Spleen (tissue), 11 donors: ENCODE measurements at regions not wholly inside any gene's neighbourhood (a gene's known extent, or its start where the extent isn't known, plus 50 kb on each side); places are given as distances from the start of the nearest gene placed in this dataset.

Experiments used
- DNase-seq: peaks from one replicate; pipeline ENCODE4 v3.0.0-alpha.2; 2020
- H3K27ac ChIP-seq, 8 donors: fragments of 200-600 bp; sonication (generic) in 7 of 8; 1 replicate in 4 of 8; 2 replicates in 4 of 8; pipeline versions ENCODE4 v1.5.0 to v1.8.0; 2016 to 2021; ENCODE audit warnings: inconsistent platforms in 4 of 8, mild to moderate bottlenecking in 4 of 8, moderate library complexity in 1 of 8
- H3K27me3 ChIP-seq, 7 donors: fragments of 200-600 bp; sonication (generic) in 6 of 7; replicated peaks in 1 of 7; 1 replicate in 4 of 7; 2 replicates in 3 of 7; pipeline versions ENCODE4 v1.5.0 to v1.8.0; 2016 to 2021; ENCODE audit warnings: inconsistent platforms in 3 of 7, mild to moderate bottlenecking in 1 of 7
- H3K36me3 ChIP-seq, 6 donors: fragments of 200-600 bp; sonication (generic) in 5 of 6; 1 replicate in 4 of 6; 2 replicates in 2 of 6; pipeline versions ENCODE4 v1.5.0 to v1.8.0; 2016 to 2021; ENCODE audit warnings: inconsistent platforms in 2 of 6
- H3K4me1 ChIP-seq, 6 donors: fragments of 200-600 bp; sonication (generic) in 5 of 6; 1 replicate in 3 of 6; 2 replicates in 3 of 6; pipeline versions ENCODE4 v1.5.0 to v1.8.0; 2016 to 2021; ENCODE audit warnings: inconsistent platforms in 3 of 6
- H3K4me3 ChIP-seq, 8 donors: fragments of 200-600 bp; sonication (generic) in 7 of 8; 1 replicate in 4 of 8; 2 replicates in 4 of 8; pipeline versions ENCODE4 v1.5.0 to v1.8.0; 2016 to 2021; ENCODE audit warnings: inconsistent platforms in 4 of 8, mild to moderate bottlenecking in 4 of 8, moderate library complexity in 2 of 8
- H3K9me3 ChIP-seq, 8 donors: fragments of 200-600 bp; sonication (generic) in 7 of 8; 1 replicate in 4 of 8; 2 replicates in 4 of 8; pipeline versions ENCODE4 v1.5.0 to v1.8.0; 2016 to 2021; ENCODE audit warnings: inconsistent platforms in 4 of 8
- CTCF ChIP-seq, 11 experiments: fragments of 200-600 bp in 7 of 11; fragments of 450-650 bp in 4 of 11; sonication (generic) in 4 of 11; IDR thresholded peaks in 8 of 11; conservative IDR thresholded peaks in 3 of 11; 1 replicate in 7 of 11; 2 replicates in 4 of 11; pipeline versions ENCODE4 v1.4.0 to v1.8.0; 2016 to 2021; ENCODE audit warnings: antibody characterized with exemption in 11 of 11, inconsistent platforms in 4 of 11, mild to moderate bottlenecking in 1 of 11
- POLR2A ChIP-seq, 3 donors: fragments of 450-650 bp; IDR thresholded peaks; one replicate each; pipeline ENCODE4 v1.5.1; 2017; ENCODE audit warnings: antibody characterized with exemption in 3 of 3, mild to moderate bottlenecking in 1 of 3
- POLR2AphosphoS5 ChIP-seq, 3 donors: sonication (generic); formaldehyde crosslinking; IDR thresholded peaks; one replicate each; pipeline ENCODE4 v1.5.1; 2017; ENCODE audit warnings: antibody characterized with exemption in 3 of 3
- WGBS, 5 donors: extraction: QIAGEN DNeasy Blood & Tissue Kit in 3 of 5; methylation state at CpG; one replicate each; pipeline versions ENCODE4 v1.1.5 to v1.1.7; 2013 to 2018; 5-methylcytosine and 5-hydroxymethylcytosine counted together
- intact Hi-C: fragments of 100-400 bp; cut with DNase I; formaldehyde crosslinking; loops from one replicate; pipeline ENCODE4 v1.15.0; 2023; ENCODE audit warnings: low total_unique reads
- donor health status: healthy with polysubstance abuse.
- donor health status: DM: no; HTN: no; CAD: no; lungs with moderate emphysema.
- donor health status: DM: no; HTN: no; CAD: no.
- donor health status: Bipolar disorder and iron deficiency.
- donor health status: healthy.
- donor health status: DM: no; HTN: no; CAD: no.
- donor health status: DM: yes; HTN: yes; CAD: no.

- intact Hi-C loops = no loop called here
- H3K4me3 ChIP-seq = no peak overlapping the region
- DNase-seq = no peak
- no peaks in the 10 kb centered on the region for H3K27me3 ChIP-seq
- 80 to 94% (median 92%) methylated on average over 6 to 8 of the region's 8 CpGs for WGBS, 5 donors
- no peaks in the 10 kb centered on the region for H3K4me1 ChIP-seq
- H3K27ac ChIP-seq = no peak overlapping the region
- no peaks in the 10 kb centered on the region for H3K9me3 ChIP-seq
- H3K36me3 ChIP-seq = no peaks in the 10 kb centered on the region
- TF ChIP-seq POLR2AphosphoS5 (IDR thresholded peaks at IDR 0.05) = no peak
- no peak for TF ChIP-seq CTCF (IDR thresholded peaks at IDR 0.05 in 8 of 11, conservative IDR thresholded peaks at IDR 0.05 in 3 of 11)
- TF ChIP-seq POLR2A (IDR thresholded peaks at IDR 0.05) = no peak
These were observed 83.0 kb downstream of the SEC61B start for GRCh38 chr9:99305124-99305523.

- 90 to 93% (median 91%) methylated on average over 31 to 41 of the region's 41 CpGs for WGBS, 5 donors
- Histone ChIP-seq H3K4me1 (no peaks in the 10 kb centered on the region), H3K4me3 (no peak overlapping the region), H3K36me3 (no peaks in the 10 kb centered on the region), H3K27me3 (no peaks in the 10 kb centered on the region), H3K27ac (no peak overlapping the region), H3K9me3 (no peaks in the 10 kb centered on the region)
- no peak for DNase-seq
- intact Hi-C loops = no loop called here
- TF ChIP-seq POLR2AphosphoS5 (IDR thresholded peaks at IDR 0.05) (no peak), CTCF (IDR thresholded peaks at IDR 0.05 in 8 of 11, conservative IDR thresholded peaks at IDR 0.05 in 3 of 11) (no peak), POLR2A (IDR thresholded peaks at IDR 0.05) (no peak)
These were observed 84.0 kb downstream of the SEC61B start for GRCh38 chr9:99305820-99306811.

GRCh38 chr9:99307851-99308250 lies 85.8 kb downstream of the SEC61B start:
- no peak overlapping the region for H3K27ac ChIP-seq
- WGBS, 5 donors = 53 to 65% (median 64%) methylated on average over 4 of the region's 4 CpGs
- no peak for DNase-seq
- H3K4me3 ChIP-seq = no peak overlapping the region
- no peaks in the 10 kb centered on the region for H3K4me1 ChIP-seq
- TF ChIP-seq POLR2A (IDR thresholded peaks at IDR 0.05) = no peak
- no peak for TF ChIP-seq CTCF (IDR thresholded peaks at IDR 0.05 in 8 of 11, conservative IDR thresholded peaks at IDR 0.05 in 3 of 11)
- TF ChIP-seq POLR2AphosphoS5 (IDR thresholded peaks at IDR 0.05) = no peak
- H3K9me3 ChIP-seq = no peaks in the 10 kb centered on the region
- no peaks in the 10 kb centered on the region for H3K27me3 ChIP-seq
- intact Hi-C loops = no loop called here
- H3K36me3 ChIP-seq = no peaks in the 10 kb centered on the region

DNA sequence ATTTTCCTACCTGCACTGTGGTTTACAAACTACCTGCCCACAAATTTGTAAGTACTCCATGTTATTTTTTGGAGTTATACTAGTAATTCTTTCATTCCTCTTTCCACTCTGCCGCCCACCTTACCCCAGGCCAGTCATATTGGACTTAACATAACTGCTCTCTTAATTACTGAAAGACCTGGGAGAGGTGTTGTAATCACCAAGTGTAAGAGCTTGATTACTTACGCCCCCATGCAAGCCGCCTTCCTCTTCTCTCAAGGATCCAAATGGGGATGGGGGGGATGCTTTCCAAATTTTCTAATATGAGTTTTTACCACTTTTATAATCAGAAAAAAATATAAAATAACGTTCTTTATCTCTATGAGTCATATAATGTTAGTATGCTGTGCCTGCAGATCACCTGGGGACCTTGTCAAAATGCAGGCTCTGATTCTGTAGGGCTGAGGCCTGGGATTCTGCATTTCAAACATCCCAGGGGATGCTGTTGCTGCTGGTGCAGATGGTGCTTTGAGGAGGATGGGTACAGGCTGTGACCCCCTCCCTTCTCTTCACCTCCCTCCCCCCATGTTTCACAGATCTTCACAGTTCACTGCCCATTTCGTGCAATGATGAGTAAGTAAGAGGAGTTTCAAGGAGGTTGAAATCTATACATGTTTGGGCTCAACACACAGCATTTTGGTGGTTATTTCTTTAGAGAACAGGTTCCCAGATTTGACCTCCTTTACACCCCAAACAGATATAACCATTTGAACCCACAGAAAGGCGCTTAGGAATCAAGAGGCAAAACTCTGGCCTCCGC lies 87.3 kb downstream of the SEC61B start:
- intact Hi-C loops = no loop called here
- no peak for TF ChIP-seq CTCF (IDR thresholded peaks at IDR 0.05 in 8 of 11, conservative IDR thresholded peaks at IDR 0.05 in 3 of 11)
- TF ChIP-seq POLR2AphosphoS5 (IDR thresholded peaks at IDR 0.05) = no peak
- no peak for TF ChIP-seq POLR2A (IDR thresholded peaks at IDR 0.05)
- H3K4me3 ChIP-seq = no peak overlapping the region
- no peaks in the 10 kb centered on the region for H3K36me3 ChIP-seq
- H3K4me1 ChIP-seq = no peaks in the 10 kb centered on the region
- H3K9me3 ChIP-seq = no peaks in the 10 kb centered on the region
- no peak for DNase-seq
- H3K27me3 ChIP-seq = no peaks in the 10 kb centered on the region
- no peak overlapping the region for H3K27ac ChIP-seq
- 77 to 85% (median 81%) methylated on average over 7 of the region's 7 CpGs for WGBS, 5 donors
